ENCODE measurements at regions not wholly inside any gene's neighbourhood (a gene's known extent, or its start where the extent isn't known, plus 50 kb on each side); places are given as distances from the start of the nearest gene placed in this dataset.

DNA sequence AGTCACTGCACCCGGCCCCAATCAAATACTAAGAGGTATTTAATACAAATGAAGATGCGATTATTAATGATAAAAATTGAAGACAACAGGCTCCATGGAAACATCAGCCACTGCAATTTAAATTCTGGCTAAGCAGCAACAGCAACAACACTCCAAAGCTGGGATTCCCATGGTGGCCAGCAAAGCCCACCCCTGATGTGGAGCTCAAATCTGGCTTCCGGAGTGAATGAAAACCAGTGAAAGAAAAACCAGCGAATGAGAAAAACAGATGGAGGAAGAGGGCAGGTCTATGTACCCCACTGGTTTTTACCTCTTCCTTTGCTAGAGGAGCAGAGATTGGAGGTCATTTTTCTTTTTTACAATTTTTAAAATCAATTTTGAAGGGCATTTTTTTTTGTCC lies 135.9 kb upstream of the PDE10A start:
- TF ChIP-seq, protein P1, sequence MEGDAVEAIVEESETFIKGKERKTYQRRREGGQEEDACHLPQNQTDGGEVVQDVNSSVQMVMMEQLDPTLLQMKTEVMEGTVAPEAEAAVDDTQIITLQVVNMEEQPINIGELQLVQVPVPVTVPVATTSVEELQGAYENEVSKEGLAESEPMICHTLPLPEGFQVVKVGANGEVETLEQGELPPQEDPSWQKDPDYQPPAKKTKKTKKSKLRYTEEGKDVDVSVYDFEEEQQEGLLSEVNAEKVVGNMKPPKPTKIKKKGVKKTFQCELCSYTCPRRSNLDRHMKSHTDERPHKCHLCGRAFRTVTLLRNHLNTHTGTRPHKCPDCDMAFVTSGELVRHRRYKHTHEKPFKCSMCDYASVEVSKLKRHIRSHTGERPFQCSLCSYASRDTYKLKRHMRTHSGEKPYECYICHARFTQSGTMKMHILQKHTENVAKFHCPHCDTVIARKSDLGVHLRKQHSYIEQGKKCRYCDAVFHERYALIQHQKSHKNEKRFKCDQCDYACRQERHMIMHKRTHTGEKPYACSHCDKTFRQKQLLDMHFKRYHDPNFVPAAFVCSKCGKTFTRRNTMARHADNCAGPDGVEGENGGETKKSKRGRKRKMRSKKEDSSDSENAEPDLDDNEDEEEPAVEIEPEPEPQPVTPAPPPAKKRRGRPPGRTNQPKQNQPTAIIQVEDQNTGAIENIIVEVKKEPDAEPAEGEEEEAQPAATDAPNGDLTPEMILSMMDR (IDR thresholded peaks at IDR 0.05) = no peak
- no peak for TF ChIP-seq POLR2A (IDR thresholded peaks at IDR 0.05)

All from lower leg skin (tissue), 3 donors.